ENCODE measurements at regions not wholly inside any gene's neighbourhood (a gene's known extent, or its start where the extent isn't known, plus 50 kb on each side); places are given as distances from the start of the nearest gene placed in this dataset.
"Not testable (repeated sequence)": the region's sequence is repeated elsewhere in the genome, so short reads cannot be mapped to it uniquely, and the experiment has no call there.

GRCh38 chr10:119996944-119997343 is 104.4 kb downstream of the SEC23IP start:
- no peak for DNase-seq

GRCh38 chr10:119997429-119997828 is 104.9 kb downstream of the SEC23IP start:
- no peak for DNase-seq

GRCh38 chr10:120002785-120003184 is 110.3 kb downstream of the SEC23IP start:
- DNase-seq, result no peak

GRCh38 chr10:120005207-120006201 is 113.0 kb downstream of the SEC23IP start:
- no peak for DNase-seq

GRCh38 chr10:120007261-120007660 is 114.7 kb downstream of the SEC23IP start:
- DNase-seq, result no peak

GRCh38 chr10:120011359-120012130 is 119.0 kb downstream of the SEC23IP start:
- no peak for DNase-seq

- no peak for DNase-seq
These were observed 119.5 kb downstream of the SEC23IP start for GRCh38 chr10:120012131-120012400.

- DNase-seq, result no peak
These were observed 120.0 kb downstream of the SEC23IP start for GRCh38 chr10:120012566-120012965.

- no peak for DNase-seq
These were observed 121.5 kb downstream of the SEC23IP start for GRCh38 chr10:120014031-120014430.

- no peak for DNase-seq
These were observed 122.5 kb downstream of the SEC23IP start for GRCh38 chr10:120015064-120015463.

- DNase-seq, result no peak
These were observed 124.4 kb downstream of the SEC23IP start for GRCh38 chr10:120016906-120017305.

GRCh38 chr10:120017733-120018417 is 125.3 kb downstream of the SEC23IP start:
- no peak for DNase-seq

- DNase-seq, result no peak
These were observed 126.2 kb downstream of the SEC23IP start for GRCh38 chr10:120018695-120019094.

- DNase-seq, result no peak
These were observed 127.0 kb downstream of the SEC23IP start for GRCh38 chr10:120019568-120019967.

- DNase-seq, result no peak
These were observed 129.8 kb downstream of the SEC23IP start for GRCh38 chr10:120022357-120022756.

GRCh38 chr10:120034236-120034635 is 141.7 kb downstream of the SEC23IP start:
- no peak for DNase-seq

- no peak for DNase-seq
These were observed 146.5 kb downstream of the SEC23IP start for GRCh38 chr10:120039046-120039445.

- no peak for DNase-seq
These were observed 147.3 kb downstream of the SEC23IP start for GRCh38 chr10:120039826-120040225.

- no peak for DNase-seq
These were observed 149.5 kb downstream of the SEC23IP start for GRCh38 chr10:120041807-120042559.

GRCh38 chr10:120042705-120043104 is 150.2 kb downstream of the SEC23IP start:
- no peak for DNase-seq

- DNase-seq, result not testable (repeated sequence)
These were observed 154.8 kb downstream of the SEC23IP start for GRCh38 chr10:120047373-120047772.

- DNase-seq, result no peak
These were observed 155.4 kb downstream of the SEC23IP start for GRCh38 chr10:120047926-120048325.

GRCh38 chr10:120048391-120048790 is 155.9 kb downstream of the SEC23IP start:
- DNase-seq, result no peak
